HEK293 (cell line): ENCODE measurements at regions not wholly inside any gene's neighbourhood (a gene's known extent, or its start where the extent isn't known, plus 50 kb on each side); places are given as distances from the start of the nearest gene placed in this dataset.

ENCODE experiments used
- CTCF ChIA-PET: fragments of 350-600 bp; formaldehyde crosslinking; extraction: SDS; loops from one replicate; lab custom pipeline; 2021; ENCODE audit warnings: antibody characterized with exemption; lab: Yijun Ruan, JAX
- POLR2A ChIA-PET: fragments of 300-600 bp; formaldehyde crosslinking; extraction: SDS; loops from one replicate; lab custom pipeline; 2020; ENCODE audit warnings: antibody characterized with exemption, inconsistent platforms; lab: Yijun Ruan, JAX
- H3K27ac ChIP-seq: fragments of 200-500 bp; sonication (Bioruptor generic); 2 replicates; pipeline ENCODE4 v1.5.1; 2014; ENCODE audit warnings: low read depth, low read length, control low read depth, inconsistent platforms; ENCODE audit errors: extremely low read depth
- H3K36me3 ChIP-seq, 2 experiments: fragments of 200-500 bp in 1 of 2; sonication (Bioruptor generic) in 1 of 2; 1 replicate in 1 of 2; 2 replicates in 1 of 2; pipeline ENCODE4 v1.5.1; 2014 to 2017; ENCODE audit warnings: inconsistent platforms in 2 of 2, low read length in 2 of 2; ENCODE audit not compliant: control insufficient read depth in 2 of 2, insufficient read depth in 1 of 2
- H3K4me1 ChIP-seq: fragments of 200-500 bp; sonication (Bioruptor generic); 2 replicates; pipeline ENCODE4 v1.5.1; 2014; ENCODE audit warnings: mild to moderate bottlenecking, low read length, inconsistent platforms; ENCODE audit not compliant: control insufficient read depth, insufficient read depth
- H3K4me3 ChIP-seq: 2 replicates; pipeline ENCODE4 v1.5.1; 2011; ENCODE audit warnings: low read depth, mild to moderate bottlenecking, control low read depth, low read length, moderate library complexity
- H3K9me3 ChIP-seq: fragments of 200-500 bp; sonication (Bioruptor generic); 2 replicates; pipeline ENCODE4 v1.5.1; 2014; ENCODE audit warnings: low read depth, low read length, inconsistent platforms; ENCODE audit not compliant: control insufficient read depth, insufficient read depth
- CTCF ChIP-seq: fragments of 450-650 bp; formaldehyde crosslinking; IDR thresholded peaks from 2 replicates; pipeline ENCODE4 v1.5.1; 2016; ENCODE audit warnings: missing biosample characterization, missing genetic modification characterization
- GLI2 ChIP-seq: fragments of 450-650 bp; formaldehyde crosslinking; IDR thresholded peaks from 2 replicates; pipeline ENCODE4; 2017; ENCODE audit warnings: missing biosample characterization, missing genetic modification characterization, low read depth, borderline replicate concordance
- IKZF3 ChIP-seq: fragments of 450-650 bp; IDR thresholded peaks from 2 replicates; pipeline ENCODE4 v1.5.0; 2018; ENCODE audit warnings: missing biosample characterization, mild to moderate bottlenecking, missing genetic modification characterization, moderate library complexity
- OVOL3 ChIP-seq: fragments of 450-650 bp; formaldehyde crosslinking; IDR thresholded peaks from 2 replicates; pipeline ENCODE4 v1.5.1; 2016; ENCODE audit warnings: missing biosample characterization, missing genetic modification characterization
- PRDM2 ChIP-seq: fragments of 450-650 bp; formaldehyde crosslinking; IDR thresholded peaks from 2 replicates; pipeline ENCODE4 v1.5.1; 2016; ENCODE audit warnings: missing biosample characterization, missing genetic modification characterization, borderline replicate concordance
- ZBTB10 ChIP-seq: fragments of 450-650 bp; formaldehyde crosslinking; IDR thresholded peaks from 2 replicates; pipeline ENCODE4 v1.5.1; 2016; ENCODE audit warnings: missing biosample characterization, missing genetic modification characterization
- ZNF175 ChIP-seq: fragments of 450-650 bp; formaldehyde crosslinking; IDR thresholded peaks from 2 replicates; pipeline ENCODE4 v1.5.1; 2016; ENCODE audit warnings: missing biosample characterization, missing genetic modification characterization
- ZNF211 ChIP-seq: fragments of 450-650 bp; formaldehyde crosslinking; IDR thresholded peaks from 2 replicates; pipeline ENCODE4 v1.5.1; 2016; ENCODE audit warnings: low read depth, missing biosample characterization, missing genetic modification characterization
- ZNF26 ChIP-seq: fragments of 450-650 bp; formaldehyde crosslinking; IDR thresholded peaks from 2 replicates; pipeline ENCODE4 v1.5.1; 2016; ENCODE audit warnings: missing biosample characterization, missing genetic modification characterization
- ZNF280D ChIP-seq: fragments of 450-650 bp; formaldehyde crosslinking; IDR thresholded peaks from 2 replicates; pipeline ENCODE4 v1.5.1; 2016; ENCODE audit warnings: missing biosample characterization, missing genetic modification characterization
- ZNF391 ChIP-seq: fragments of 450-650 bp; formaldehyde crosslinking; IDR thresholded peaks from 2 replicates; pipeline ENCODE4 v1.5.1; 2016; ENCODE audit warnings: low read depth, missing biosample characterization, missing genetic modification characterization, borderline replicate concordance
- ZNF433 ChIP-seq: fragments of 450-650 bp; formaldehyde crosslinking; IDR thresholded peaks from 2 replicates; pipeline ENCODE4 v1.5.1; 2016; ENCODE audit warnings: missing biosample characterization, missing genetic modification characterization, low read depth
- ZNF571 ChIP-seq: fragments of 450-650 bp; formaldehyde crosslinking; IDR thresholded peaks from 2 replicates; pipeline ENCODE4 v1.5.0; 2017; ENCODE audit warnings: missing biosample characterization, missing genetic modification characterization
- ZNF596 ChIP-seq: fragments of 450-650 bp; IDR thresholded peaks from 2 replicates; pipeline ENCODE4 v1.5.0; 2018; ENCODE audit warnings: missing biosample characterization, mild to moderate bottlenecking, missing genetic modification characterization, moderate library complexity
- ZNF600 ChIP-seq: fragments of 450-650 bp; formaldehyde crosslinking; IDR thresholded peaks from 2 replicates; pipeline ENCODE4 v1.5.1; 2016; ENCODE audit warnings: missing biosample characterization, missing genetic modification characterization
- ZNF677 ChIP-seq: fragments of 450-650 bp; IDR thresholded peaks from 2 replicates; pipeline ENCODE4 v1.5.0; 2018; ENCODE audit warnings: missing biosample characterization, mild to moderate bottlenecking, missing genetic modification characterization, moderate library complexity
- ZNF76 ChIP-seq: fragments of 450-650 bp; formaldehyde crosslinking; IDR thresholded peaks from 2 replicates; pipeline ENCODE4; 2016; ENCODE audit warnings: low read depth, missing biosample characterization, missing genetic modification characterization, borderline replicate concordance
- ZNF776 ChIP-seq: fragments of 450-650 bp; formaldehyde crosslinking; IDR thresholded peaks from 2 replicates; pipeline ENCODE4 v1.5.0; 2017; ENCODE audit warnings: missing biosample characterization, missing genetic modification characterization, borderline replicate concordance
- ZNF785 ChIP-seq: fragments of 450-650 bp; formaldehyde crosslinking; IDR thresholded peaks from 2 replicates; pipeline ENCODE4 v1.5.1; 2016; ENCODE audit warnings: missing biosample characterization, missing genetic modification characterization
- ZNF791 ChIP-seq: fragments of 450-650 bp; formaldehyde crosslinking; IDR thresholded peaks from 2 replicates; pipeline ENCODE4 v1.5.1; 2016; ENCODE audit warnings: missing biosample characterization, missing genetic modification characterization

- no peaks in the 10 kb centered on the region for H3K4me1 ChIP-seq
- POLR2A ChIA-PET: interaction anchor here (0.6 kb wide), 1 partner anchor 111 kb away, joined by 4 read pairs; no protein-coding TSS in a partner anchor
- no peak overlapping the region for H3K4me3 ChIP-seq
- H3K36me3 ChIP-seq: no peaks in the 10 kb centered on the region
- H3K9me3 ChIP-seq: no peaks in the 10 kb centered on the region
- TF ChIP-seq ZNF785 (tag by site-specific recombination) (no peak), OVOL3 (tag by site-specific recombination) (no peak), ZNF26 (no peak), CTCF (tag by site-specific recombination) (no peak), ZNF211 (tag by site-specific recombination) (no peak), IKZF3 (tag by site-specific recombination) (no peak), ZNF600 (tag by site-specific recombination) (no peak), ZBTB10 (tag by site-specific recombination) (no peak), ZNF791 (tag by site-specific recombination) (no peak), ZNF596 (no peak), GLI2 (tag by site-specific recombination) (no peak), ZNF76 (tag by site-specific recombination) (no peak), ZNF391 (no peak), ZNF776 (tag by site-specific recombination) (no peak), ZNF280D (tag by site-specific recombination) (no peak), ZNF175 (tag by site-specific recombination) (no peak), ZNF677 (no peak), ZNF433 (tag by site-specific recombination) (no peak), ZNF571 (tag by site-specific recombination) (no peak), PRDM2 (tag by site-specific recombination) (no peak)
- H3K27ac ChIP-seq: no peak overlapping the region
- CTCF ChIA-PET: no interaction called here
Measured at GRCh38 chr18:64253873-64254272, 105.0 kb upstream of the LINC00305 start.
